Skeletal muscle satellite cell (primary cell): ENCODE measurements at regions not wholly inside any gene's neighbourhood (a gene's known extent, or its start where the extent isn't known, plus 50 kb on each side); places are given as distances from the start of the nearest gene placed in this dataset.

ENCODE experiments used
- H3K27me3 ChIP-seq: 2 replicates; pipeline ENCODE4 v1.7.0; 2013; ENCODE audit warnings: low read length; ENCODE audit not compliant: control insufficient read depth, insufficient read depth
- H3K36me3 ChIP-seq: 2 replicates; pipeline ENCODE4 v1.7.0; 2013; ENCODE audit warnings: mild to moderate bottlenecking, control low read depth, low read length; ENCODE audit not compliant: insufficient read depth
- H3K4me1 ChIP-seq: 2 replicates; pipeline ENCODE4 v1.7.0; 2013; ENCODE audit warnings: low read length; ENCODE audit not compliant: control insufficient read depth, insufficient read depth
- H3K4me2 ChIP-seq: 2 replicates; pipeline ENCODE4 v1.7.0; 2013; ENCODE audit warnings: mild to moderate bottlenecking, low read length
- H3K4me3 ChIP-seq: 2 replicates; pipeline ENCODE4 v1.7.0; 2013; ENCODE audit warnings: low read length
- H3K9ac ChIP-seq: 2 replicates; pipeline ENCODE4 v1.7.0; 2013; ENCODE audit warnings: mild to moderate bottlenecking, low read depth, low read length, moderate library complexity
- H3K9me3 ChIP-seq: replicated peaks from 2 replicates; pipeline ENCODE4 v1.7.0; 2013; ENCODE audit warnings: mild to moderate bottlenecking, control low read depth, low read length

DNA sequence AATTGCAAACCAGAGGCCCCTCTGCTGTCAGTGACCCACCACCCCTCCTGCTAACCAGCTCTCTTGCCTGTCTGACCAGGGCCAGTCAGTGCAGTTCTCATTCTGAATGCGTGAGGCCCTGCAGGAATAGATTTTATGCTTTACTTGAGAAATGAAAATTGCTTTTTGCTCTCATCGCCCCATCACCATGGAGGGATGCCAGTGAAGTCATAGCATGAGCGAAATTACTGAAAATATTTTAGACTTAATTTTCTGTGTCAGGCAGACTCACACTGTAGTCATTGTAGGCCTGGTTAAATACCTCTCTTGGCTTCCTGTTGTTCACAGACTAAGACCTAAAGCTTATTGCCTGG, 490.5 kb upstream of the CDH5 start:
- Histone ChIP-seq H3K4me2 (no peak overlapping the region), H3K4me3 (no peak overlapping the region), H3K36me3 (no peaks in the 10 kb centered on the region), H3K9ac (no peak overlapping the region), H3K9me3 (no peaks in the 10 kb centered on the region), H3K4me1 (no peaks in the 10 kb centered on the region), H3K27me3 (no peaks in the 10 kb centered on the region)

DNA sequence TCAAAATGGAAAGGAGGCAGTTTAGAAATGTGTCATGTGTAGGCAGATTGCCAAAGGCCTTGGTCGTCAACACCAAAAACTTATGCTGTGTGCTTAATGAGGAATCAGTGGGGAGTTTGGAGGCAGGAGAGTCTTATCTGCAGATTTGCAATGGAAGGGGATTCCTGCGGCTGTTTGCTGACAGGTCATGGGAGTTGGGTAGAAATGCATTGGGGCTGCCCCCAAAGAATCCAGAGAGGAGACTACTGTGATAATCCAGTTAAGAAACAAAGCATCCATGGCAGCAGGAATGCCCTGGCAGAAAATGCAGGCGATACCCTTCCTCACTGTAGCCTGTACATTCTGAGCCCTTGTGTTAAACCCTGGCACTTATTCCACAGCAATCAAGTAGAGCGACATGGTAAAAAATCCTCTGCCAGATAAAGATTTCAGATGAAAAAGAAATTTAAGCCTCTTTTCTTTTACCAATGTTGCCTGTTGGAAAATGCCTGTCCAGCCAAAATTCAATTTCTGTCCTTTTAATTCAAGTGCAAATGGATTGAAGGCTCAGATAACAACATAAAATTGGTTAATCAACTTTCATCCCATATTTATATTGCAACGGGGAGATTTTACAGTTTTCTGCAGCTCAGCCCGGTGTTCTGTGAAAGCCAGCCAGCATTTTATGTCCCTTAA, 491.0 kb upstream of the CDH5 start:
- H3K27me3 ChIP-seq: no peaks in the 10 kb centered on the region
- H3K9ac ChIP-seq: no peak overlapping the region
- no peaks in the 10 kb centered on the region for H3K9me3 ChIP-seq
- H3K36me3 ChIP-seq: no peaks in the 10 kb centered on the region
- H3K4me1 ChIP-seq: no peaks in the 10 kb centered on the region
- no peak overlapping the region for H3K4me3 ChIP-seq
- no peak overlapping the region for H3K4me2 ChIP-seq

DNA sequence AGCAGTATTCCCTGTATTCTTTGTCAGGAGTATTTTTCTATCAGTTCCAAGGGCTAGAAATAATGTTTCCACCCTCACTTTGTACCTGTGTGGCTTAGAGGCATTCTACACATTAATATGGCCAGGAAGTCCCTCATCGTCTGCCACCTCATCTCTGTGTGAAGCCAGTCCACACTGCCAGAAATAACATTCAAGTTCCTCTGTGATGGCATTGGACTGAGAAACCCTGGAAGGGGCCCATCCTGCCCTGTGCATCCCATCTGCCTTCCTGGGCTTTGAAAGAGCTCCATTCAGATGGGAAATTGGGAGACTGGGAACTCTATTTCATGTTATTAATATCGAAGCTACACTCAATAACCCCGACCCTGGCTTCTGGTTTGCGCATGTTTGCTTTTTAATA, 497.2 kb upstream of the CDH5 start:
- H3K4me3 ChIP-seq: no peak overlapping the region
- no peak overlapping the region for H3K9ac ChIP-seq
- no peaks in the 10 kb centered on the region for H3K4me1 ChIP-seq
- no peaks in the 10 kb centered on the region for H3K36me3 ChIP-seq
- no peaks in the 10 kb centered on the region for H3K9me3 ChIP-seq
- no peak overlapping the region for H3K4me2 ChIP-seq
- H3K27me3 ChIP-seq: no peaks in the 10 kb centered on the region

DNA sequence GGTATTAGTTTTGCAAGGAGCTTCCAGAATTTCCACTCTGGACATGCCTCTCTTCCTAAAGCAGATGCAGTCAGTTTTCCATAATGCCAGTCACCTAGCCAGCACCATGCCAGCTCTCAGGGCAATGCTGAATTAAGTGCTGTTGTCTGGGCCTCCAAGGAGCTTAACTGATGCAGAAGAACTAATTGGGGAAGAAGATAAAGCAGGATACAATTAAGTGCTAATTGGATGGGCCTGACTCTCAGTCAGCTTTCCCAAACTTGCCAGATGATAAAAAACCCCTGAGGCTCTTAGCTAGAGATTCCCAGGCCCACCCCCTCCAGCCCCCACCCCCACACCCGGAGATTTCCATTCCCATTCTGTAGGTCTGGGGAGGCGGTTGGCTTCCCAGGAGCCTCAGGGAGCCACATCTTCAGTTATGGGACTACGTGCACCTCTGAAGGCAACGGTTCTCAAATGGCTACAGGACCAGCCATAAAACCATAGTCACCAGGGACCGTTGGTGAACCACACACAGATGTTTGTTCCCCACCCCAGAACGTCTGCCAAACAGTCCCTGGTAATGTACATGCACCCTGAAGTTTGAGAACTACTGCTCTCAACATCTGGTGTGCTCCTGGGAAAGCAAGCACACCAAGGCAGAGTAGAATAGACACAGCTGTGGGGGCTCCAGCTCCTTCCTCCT, 499.1 kb upstream of the CDH5 start:
- no peaks in the 10 kb centered on the region for H3K36me3 ChIP-seq
- no peaks in the 10 kb centered on the region for H3K4me1 ChIP-seq
- no peak overlapping the region for H3K4me3 ChIP-seq
- H3K9me3 ChIP-seq: no peaks in the 10 kb centered on the region
- no peak overlapping the region for H3K9ac ChIP-seq
- no peaks in the 10 kb centered on the region for H3K27me3 ChIP-seq
- H3K4me2 ChIP-seq: no peak overlapping the region

DNA sequence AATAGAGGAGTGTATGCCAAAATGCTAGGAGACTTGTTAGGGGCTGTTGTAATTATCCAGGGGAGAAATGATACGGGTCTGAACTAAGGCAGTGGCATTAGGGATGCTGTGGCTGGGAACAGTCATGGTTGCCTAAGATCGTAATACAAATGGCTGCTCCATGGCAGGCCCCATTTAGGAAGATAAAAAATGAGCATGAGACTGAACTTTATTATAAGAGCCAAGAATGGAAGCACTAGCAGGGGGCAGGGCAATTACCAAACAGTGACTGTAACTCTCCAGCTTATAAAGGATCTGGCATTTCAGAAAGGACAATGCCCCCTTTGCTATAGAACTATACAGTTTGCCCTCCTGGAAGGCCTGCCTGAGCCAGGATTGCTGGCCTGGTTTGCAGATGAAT, 503.3 kb upstream of the CDH5 start:
- Histone ChIP-seq H3K36me3 (no peaks in the 10 kb centered on the region), H3K4me3 (no peak overlapping the region), H3K9ac (no peak overlapping the region), H3K4me1 (no peaks in the 10 kb centered on the region), H3K27me3 (no peaks in the 10 kb centered on the region), H3K4me2 (no peak overlapping the region), H3K9me3 (no peaks in the 10 kb centered on the region)

DNA sequence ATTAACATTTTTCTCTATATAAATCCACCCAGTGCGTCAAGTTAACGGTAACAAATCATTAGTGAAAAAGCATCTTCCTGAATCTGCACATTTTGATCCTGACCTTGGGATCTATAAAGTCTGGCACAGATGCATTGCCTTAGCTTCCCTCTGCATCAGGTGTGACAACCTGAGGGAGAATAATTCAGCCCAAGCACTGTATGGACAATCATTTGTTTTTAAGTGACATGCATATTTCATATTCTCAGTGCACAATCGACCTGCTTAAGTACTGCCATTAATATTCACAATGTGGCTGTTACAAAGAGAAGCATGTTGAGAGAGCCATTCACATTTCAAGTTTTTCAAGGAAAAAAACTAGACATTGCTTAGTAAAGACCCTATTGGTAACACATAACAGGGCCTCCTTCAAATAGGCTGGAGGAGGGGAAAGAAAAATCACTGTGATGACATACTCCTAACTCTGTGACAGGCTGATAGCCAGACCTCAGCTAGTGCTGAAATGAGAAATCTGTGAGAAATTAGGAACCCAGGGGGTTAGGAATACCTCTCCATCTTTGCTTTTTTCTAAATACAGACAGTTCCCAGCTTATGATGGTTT, 505.3 kb upstream of the CDH5 start:
- Histone ChIP-seq H3K9me3 (no peaks in the 10 kb centered on the region), H3K4me3 (no peak overlapping the region), H3K36me3 (no peaks in the 10 kb centered on the region), H3K4me2 (no peak overlapping the region), H3K9ac (no peak overlapping the region), H3K27me3 (no peaks in the 10 kb centered on the region), H3K4me1 (no peaks in the 10 kb centered on the region)

DNA sequence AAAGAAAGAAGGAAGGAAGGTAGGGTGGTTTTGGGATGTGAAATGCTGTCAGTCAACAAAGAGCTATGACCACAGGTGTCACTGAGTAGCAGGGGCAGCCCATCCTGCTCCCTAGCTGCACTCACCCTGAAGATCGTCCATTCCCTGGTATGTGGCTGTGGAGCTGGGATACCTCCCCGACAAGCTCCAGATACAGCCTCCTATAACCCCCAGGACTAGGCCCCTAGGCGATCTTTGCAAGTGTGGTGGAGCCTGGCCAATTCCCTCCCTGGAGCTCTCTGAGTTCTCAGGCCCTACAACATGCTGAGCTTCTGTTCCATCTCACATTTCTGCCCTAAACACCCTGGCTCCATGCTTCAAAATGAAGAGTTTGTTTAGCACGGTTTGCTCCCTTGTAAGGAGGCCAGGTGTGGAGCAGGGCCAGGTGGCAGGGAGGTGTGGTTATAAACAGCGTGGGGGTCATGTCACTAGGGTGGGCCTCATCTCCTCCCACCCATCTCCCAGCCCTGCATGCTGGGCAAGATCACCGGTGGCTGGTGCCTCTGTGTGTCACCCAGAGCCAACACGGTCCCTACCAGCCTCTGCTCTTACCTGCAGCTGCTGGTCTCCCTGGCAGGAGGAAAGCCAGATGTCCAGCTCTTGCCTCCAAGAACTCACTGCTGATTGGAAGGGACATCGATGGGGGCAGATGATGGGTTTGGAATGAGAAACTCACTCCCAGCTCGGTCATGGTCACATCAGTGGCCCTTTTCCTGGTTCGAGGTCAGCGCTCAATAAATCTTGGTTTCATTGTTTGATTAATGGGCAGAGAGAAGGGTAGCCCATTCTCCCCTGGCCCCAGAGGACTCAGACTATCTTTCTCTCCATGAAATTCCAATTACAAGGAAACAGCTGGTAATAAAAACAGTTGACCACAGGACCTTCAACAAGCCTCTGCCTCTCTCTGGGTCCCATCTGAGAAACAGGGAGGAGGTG, 511.0 kb upstream of the CDH5 start:
- no peaks in the 10 kb centered on the region for H3K36me3 ChIP-seq
- H3K4me2 ChIP-seq: no peak overlapping the region
- H3K4me1 ChIP-seq: no peaks in the 10 kb centered on the region
- H3K9ac ChIP-seq: no peak overlapping the region
- no peak overlapping the region for H3K4me3 ChIP-seq
- H3K27me3 ChIP-seq: no peaks in the 10 kb centered on the region
- H3K9me3 ChIP-seq: no peaks in the 10 kb centered on the region

DNA sequence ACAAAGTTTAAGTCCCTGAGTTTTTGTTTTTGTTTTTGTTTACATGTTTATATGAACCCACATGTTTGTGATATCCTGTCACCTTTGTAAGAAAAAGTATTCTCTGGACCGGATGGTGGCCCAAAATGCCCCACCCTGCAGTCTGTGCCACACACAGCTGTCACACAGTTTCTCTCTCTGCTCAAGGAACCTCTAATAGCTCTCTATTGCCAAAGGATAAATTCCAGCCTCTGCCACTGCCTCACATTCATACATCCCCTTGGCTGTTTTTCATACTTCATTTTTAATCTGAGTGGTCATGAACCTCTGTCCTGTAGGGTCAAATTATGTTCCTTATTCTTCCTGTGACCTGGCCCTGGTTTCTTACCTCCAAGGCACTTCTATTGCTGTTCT, 520.3 kb upstream of the CDH5 start:
- no peaks in the 10 kb centered on the region for H3K36me3 ChIP-seq
- no peak overlapping the region for H3K9ac ChIP-seq
- no peak overlapping the region for H3K4me2 ChIP-seq
- H3K4me3 ChIP-seq: no peak overlapping the region
- H3K4me1 ChIP-seq: no peaks in the 10 kb centered on the region
- no peaks in the 10 kb centered on the region for H3K27me3 ChIP-seq
- H3K9me3 ChIP-seq: no peaks in the 10 kb centered on the region

DNA sequence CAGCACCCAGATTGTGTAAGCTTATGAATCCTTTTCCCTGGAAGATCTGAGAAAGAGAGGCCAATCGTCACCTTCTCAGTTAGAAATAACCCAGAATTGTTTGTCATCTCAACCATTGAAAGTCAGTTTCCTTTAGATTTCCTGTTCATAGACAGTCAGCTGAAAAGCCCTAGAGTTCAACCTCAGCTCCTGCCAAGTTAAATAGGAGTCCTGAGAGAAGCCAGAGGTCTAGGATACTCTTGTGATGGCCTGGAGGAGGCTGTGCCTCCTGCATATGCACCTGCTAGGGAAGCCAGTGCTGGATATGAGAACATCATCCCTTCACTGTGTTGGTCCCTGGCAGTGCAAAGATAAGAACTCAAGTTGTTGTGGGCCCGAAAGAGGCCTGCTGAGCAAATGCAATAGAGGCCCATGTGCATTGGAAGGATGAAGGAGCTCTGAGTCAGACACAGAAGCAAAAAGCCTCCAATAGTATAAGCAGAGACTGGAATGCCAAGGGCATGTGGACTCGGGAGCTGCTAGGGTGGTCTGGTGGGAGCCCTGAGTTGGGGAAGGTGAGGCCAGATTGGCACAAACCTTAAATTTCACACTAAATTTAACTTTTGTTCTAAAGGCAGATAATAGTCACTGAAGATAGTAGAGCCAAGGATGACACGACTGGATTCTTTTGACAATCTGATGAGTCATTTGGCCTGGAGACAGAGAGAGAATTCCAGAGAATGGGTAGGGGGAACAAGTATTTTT, 520.9 kb upstream of the CDH5 start:
- no peak overlapping the region for H3K4me3 ChIP-seq
- H3K4me2 ChIP-seq: no peak overlapping the region
- no peaks in the 10 kb centered on the region for H3K9me3 ChIP-seq
- no peaks in the 10 kb centered on the region for H3K27me3 ChIP-seq
- H3K9ac ChIP-seq: no peak overlapping the region
- H3K36me3 ChIP-seq: no peaks in the 10 kb centered on the region
- H3K4me1 ChIP-seq: no peaks in the 10 kb centered on the region

DNA sequence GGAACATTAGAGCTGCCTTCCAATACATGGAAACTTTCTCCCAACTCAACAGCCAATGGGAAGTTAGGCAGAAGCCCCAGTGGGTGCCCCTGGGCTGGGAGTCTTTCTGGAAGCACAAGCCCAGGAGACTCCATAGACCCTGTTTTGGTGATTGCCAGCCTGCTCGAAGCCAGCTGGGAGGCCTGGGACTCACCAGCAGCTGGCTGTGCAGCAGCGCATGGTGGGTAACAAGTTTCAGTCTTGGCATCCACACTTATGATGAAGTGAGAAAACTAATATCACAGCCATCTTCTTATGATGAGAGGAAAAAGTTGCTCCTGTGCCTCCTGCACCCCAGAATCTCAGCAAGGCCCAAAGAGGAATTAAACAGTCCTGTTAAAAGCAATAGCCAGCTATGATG, 522.5 kb upstream of the CDH5 start:
- Histone ChIP-seq H3K4me3 (no peak overlapping the region), H3K9me3 (no peaks in the 10 kb centered on the region), H3K9ac (no peak overlapping the region), H3K4me1 (no peaks in the 10 kb centered on the region), H3K27me3 (no peaks in the 10 kb centered on the region), H3K4me2 (no peak overlapping the region), H3K36me3 (no peaks in the 10 kb centered on the region)

DNA sequence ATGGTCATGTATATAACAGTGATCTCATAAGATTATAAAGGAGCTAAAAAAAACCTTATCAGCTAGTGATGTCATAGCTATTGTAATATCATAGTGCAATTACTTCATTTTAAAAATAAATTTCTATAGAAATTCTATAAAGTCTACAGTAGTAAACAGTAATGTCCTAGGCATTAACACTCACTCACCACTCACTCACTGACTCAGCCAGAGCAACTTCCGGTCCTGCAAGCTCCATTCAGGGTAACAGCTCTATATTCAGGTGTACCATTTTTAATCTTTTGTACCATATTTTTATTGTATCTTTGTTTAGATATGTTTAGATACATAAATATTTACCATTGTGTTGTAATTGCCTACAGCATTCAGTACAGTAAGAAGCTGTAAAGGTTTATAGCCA, 524.4 kb upstream of the CDH5 start:
- H3K4me2 ChIP-seq: no peak overlapping the region
- H3K9ac ChIP-seq: no peak overlapping the region
- no peaks in the 10 kb centered on the region for H3K36me3 ChIP-seq
- H3K4me3 ChIP-seq: no peak overlapping the region
- no peaks in the 10 kb centered on the region for H3K27me3 ChIP-seq
- H3K9me3 ChIP-seq: no peaks in the 10 kb centered on the region
- no peaks in the 10 kb centered on the region for H3K4me1 ChIP-seq
